ENCODE measurements at regions not wholly inside any gene's neighbourhood (a gene's known extent, or its start where the extent isn't known, plus 50 kb on each side); places are given as distances from the start of the nearest gene placed in this dataset.

- no peak for DNase-seq
These were observed 189.6 kb upstream of the TNP1 start for GRCh38 chr2:217049422-217049821.

- DNase-seq, result no peak
These were observed 188.9 kb upstream of the TNP1 start for GRCh38 chr2:217048730-217049129.

- no peak for DNase-seq
These were observed 187.8 kb upstream of the TNP1 start for GRCh38 chr2:217047631-217048030.

- no peak for DNase-seq
These were observed 187.3 kb upstream of the TNP1 start for GRCh38 chr2:217047209-217047608.

GRCh38 chr2:217045700-217046475 lies 186.0 kb upstream of the TNP1 start:
- no peak for DNase-seq

- no peak for DNase-seq
These were observed 180.2 kb upstream of the TNP1 start for GRCh38 chr2:217040099-217040498.

- DNase-seq, result no peak
These were observed 178.1 kb upstream of the TNP1 start for GRCh38 chr2:217038001-217038400.

GRCh38 chr2:217037353-217037752 lies 177.5 kb upstream of the TNP1 start:
- no peak for DNase-seq

- no peak for DNase-seq
These were observed 176.1 kb upstream of the TNP1 start for GRCh38 chr2:217035967-217036366.

GRCh38 chr2:217033186-217033585 lies 173.3 kb upstream of the TNP1 start:
- no peak for DNase-seq

GRCh38 chr2:217031445-217031844 lies 171.6 kb upstream of the TNP1 start:
- DNase-seq, result no peak

GRCh38 chr2:217030081-217030480 lies 170.2 kb upstream of the TNP1 start:
- DNase-seq, result no peak

- DNase-seq, result no peak
These were observed 168.3 kb upstream of the TNP1 start for GRCh38 chr2:217028128-217028527.

GRCh38 chr2:217027414-217027813 lies 167.6 kb upstream of the TNP1 start:
- no peak for DNase-seq

- no peak for DNase-seq
These were observed 166.7 kb upstream of the TNP1 start for GRCh38 chr2:217026569-217026968.

GRCh38 chr2:217026161-217026560 lies 166.3 kb upstream of the TNP1 start:
- no peak for DNase-seq

- DNase-seq, result no peak
These were observed 163.7 kb upstream of the TNP1 start for GRCh38 chr2:217023611-217024010.

- no peak for DNase-seq
These were observed 157.8 kb upstream of the TNP1 start for GRCh38 chr2:217017456-217018252.

- DNase-seq, result no peak
These were observed 157.0 kb upstream of the TNP1 start for GRCh38 chr2:217016796-217017419.

GRCh38 chr2:217014328-217015105 lies 154.7 kb upstream of the TNP1 start:
- no peak for DNase-seq

- no peak for DNase-seq
These were observed 154.1 kb upstream of the TNP1 start for GRCh38 chr2:217013926-217014325.

- no peak for DNase-seq
These were observed 151.7 kb upstream of the TNP1 start for GRCh38 chr2:217011576-217011975.

GRCh38 chr2:217010173-217010572 lies 150.3 kb upstream of the TNP1 start:
- DNase-seq, result no peak

Measured in NCI-H2227 treated with DMSO at 0.1 percent for 48 hours (cell line).